Activated T-cell treated with anti-CD3 and anti-CD28 coated beads, Interleukin-2, amount 50 U/mL, for 4 hours (primary cell): ENCODE measurements at regions not wholly inside any gene's neighbourhood (a gene's known extent, or its start where the extent isn't known, plus 50 kb on each side); places are given as distances from the start of the nearest gene placed in this dataset.
"Not testable (repeated sequence)": the region's sequence is repeated elsewhere in the genome, so short reads cannot be mapped to it uniquely, and the experiment has no call there.

Experiments
- ATAC-seq, 2 donors: fragments of 200-7000 bp; cut with Tn5 transposase; one replicate each; pipeline ENCODE4 v1.10.0; 2021
- DNase-seq: peaks from one replicate; pipeline ENCODE4 v3.0.0-alpha.2; 2020
- H3K27me3 Mint-ChIP-seq: one replicate; pipeline ENCODE4 v1.8.0; 2021; ENCODE audit warnings: low read depth, mixed read lengths
- H3K36me3 Mint-ChIP-seq: one replicate; pipeline ENCODE4 v1.8.0; 2022; ENCODE audit warnings: mixed read lengths; ENCODE audit not compliant: insufficient read depth
- H3K4me1 Mint-ChIP-seq: one replicate; pipeline ENCODE4 v1.8.0; 2021; ENCODE audit warnings: low read depth, mixed read lengths
- H3K4me3 Mint-ChIP-seq: one replicate; pipeline ENCODE4 v1.8.0; 2021; ENCODE audit warnings: mild to moderate bottlenecking, moderate library complexity, mixed read lengths
- H3K9me3 Mint-ChIP-seq: one replicate; pipeline ENCODE4 v1.8.0; 2021; ENCODE audit warnings: mixed read lengths

DNA sequence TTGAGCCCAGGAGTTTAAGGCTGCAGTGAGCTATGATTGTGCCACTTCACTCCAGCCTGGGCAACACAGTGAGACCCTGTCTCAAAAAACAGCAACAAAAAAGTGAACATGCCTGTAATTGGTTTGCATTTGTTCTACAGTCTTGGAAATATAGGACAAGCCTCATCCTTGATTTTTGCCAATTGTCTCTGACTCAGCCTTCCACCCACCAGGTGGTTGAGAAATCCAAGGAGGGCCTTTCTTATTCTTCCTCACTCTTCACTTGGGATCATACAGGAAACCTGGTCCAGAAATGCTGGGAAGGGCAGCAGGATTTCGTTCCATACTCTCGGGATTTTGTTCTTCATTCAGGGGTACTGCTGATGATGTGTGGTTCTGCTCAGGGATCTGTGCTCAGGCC is 94.6 kb downstream of the CDC42EP3 start:
- DNase-seq (no peak), ATAC-seq (no peak)
- peaks cover 17% of the 10 kb centered on the region for H3K4me1 Mint-ChIP-seq
- H3K9me3 Mint-ChIP-seq, result peaks cover 3% of the 10 kb centered on the region
- H3K27me3 Mint-ChIP-seq, result no peaks in the 10 kb centered on the region
- H3K4me3 Mint-ChIP-seq, result no peak overlapping the region
- no peaks in the 10 kb centered on the region for H3K36me3 Mint-ChIP-seq

DNA sequence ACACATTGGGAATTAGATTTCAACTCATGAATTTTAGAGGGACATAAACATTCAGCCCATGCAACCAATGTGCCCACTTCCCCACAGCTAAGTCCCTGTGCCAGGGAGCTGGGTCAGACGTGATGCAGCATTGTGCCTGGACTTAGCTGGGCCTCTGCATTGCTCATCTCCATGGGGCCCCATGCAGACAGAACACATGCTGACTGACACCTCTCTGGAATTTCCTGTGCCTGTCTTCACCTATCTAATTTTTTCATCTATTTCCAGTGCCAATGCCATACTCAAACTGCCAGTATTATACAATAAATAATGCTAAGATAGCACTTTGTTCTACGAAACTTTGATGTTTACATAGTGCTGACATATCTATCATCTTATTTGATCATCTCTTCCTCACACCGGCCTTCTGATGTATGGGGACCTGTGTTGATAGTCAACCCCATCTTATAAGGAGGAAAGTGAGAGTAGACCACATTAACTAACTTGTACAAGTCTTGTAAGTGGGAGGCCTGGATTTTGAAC is 92.2 kb downstream of the CDC42EP3 start:
- no peaks in the 10 kb centered on the region for H3K27me3 Mint-ChIP-seq
- ATAC-seq, result no peak
- no peak overlapping the region for H3K4me3 Mint-ChIP-seq
- no peak for DNase-seq
- peaks cover 37% of the 10 kb centered on the region for H3K4me1 Mint-ChIP-seq
- H3K9me3 Mint-ChIP-seq, result peaks cover 3% of the 10 kb centered on the region
- H3K36me3 Mint-ChIP-seq, result no peaks in the 10 kb centered on the region

DNA sequence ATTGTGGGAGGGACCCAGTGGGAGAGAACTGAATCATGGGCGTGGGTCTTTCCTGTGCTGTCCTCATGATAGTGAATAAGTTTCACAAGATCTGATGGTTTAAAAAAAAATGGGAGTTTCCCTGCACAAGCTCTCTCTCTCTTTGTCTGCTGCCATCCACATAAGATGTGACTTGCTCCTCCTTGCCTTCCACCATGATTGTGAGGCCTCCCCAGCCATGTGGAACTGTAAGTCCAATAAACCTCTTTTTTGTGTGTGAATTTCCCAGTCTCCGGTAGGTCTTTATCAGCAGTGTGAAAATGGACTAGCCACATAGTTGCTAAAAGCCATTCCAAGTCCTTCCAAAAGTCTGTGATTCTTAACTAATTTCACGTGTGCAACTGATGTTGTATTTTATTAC is 91.5 kb downstream of the CDC42EP3 start:
- not testable (repeated sequence) for H3K36me3 Mint-ChIP-seq, H3K27me3 Mint-ChIP-seq, ATAC-seq, H3K9me3 Mint-ChIP-seq, DNase-seq, H3K4me3 Mint-ChIP-seq
- peaks cover 43% of the 10 kb centered on the region for H3K4me1 Mint-ChIP-seq

DNA sequence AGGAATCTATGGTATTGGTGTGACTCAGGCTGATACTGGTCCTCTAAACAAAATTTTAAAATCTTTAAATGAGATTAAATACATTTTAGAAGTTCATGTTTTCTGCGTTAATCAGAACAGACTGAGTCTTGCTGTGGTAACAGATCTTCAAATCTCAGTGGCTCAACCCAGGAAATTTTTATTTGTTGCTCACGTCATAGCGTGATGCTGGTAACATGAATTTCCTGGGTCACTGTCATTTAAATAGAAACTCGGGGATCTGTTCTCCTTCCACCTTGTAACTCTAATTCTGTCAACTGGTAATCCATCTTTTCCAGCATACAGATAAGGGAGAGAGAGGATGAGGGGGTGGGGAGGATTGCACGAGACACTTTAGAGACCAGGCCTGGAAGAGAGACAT is 90.0 kb downstream of the CDC42EP3 start:
- no peak for ATAC-seq
- H3K9me3 Mint-ChIP-seq, result peaks cover 3% of the 10 kb centered on the region
- H3K4me3 Mint-ChIP-seq, result no peak overlapping the region
- H3K27me3 Mint-ChIP-seq, result no peaks in the 10 kb centered on the region
- peaks cover 57% of the 10 kb centered on the region for H3K4me1 Mint-ChIP-seq
- no peaks in the 10 kb centered on the region for H3K36me3 Mint-ChIP-seq
- no peak for DNase-seq

DNA sequence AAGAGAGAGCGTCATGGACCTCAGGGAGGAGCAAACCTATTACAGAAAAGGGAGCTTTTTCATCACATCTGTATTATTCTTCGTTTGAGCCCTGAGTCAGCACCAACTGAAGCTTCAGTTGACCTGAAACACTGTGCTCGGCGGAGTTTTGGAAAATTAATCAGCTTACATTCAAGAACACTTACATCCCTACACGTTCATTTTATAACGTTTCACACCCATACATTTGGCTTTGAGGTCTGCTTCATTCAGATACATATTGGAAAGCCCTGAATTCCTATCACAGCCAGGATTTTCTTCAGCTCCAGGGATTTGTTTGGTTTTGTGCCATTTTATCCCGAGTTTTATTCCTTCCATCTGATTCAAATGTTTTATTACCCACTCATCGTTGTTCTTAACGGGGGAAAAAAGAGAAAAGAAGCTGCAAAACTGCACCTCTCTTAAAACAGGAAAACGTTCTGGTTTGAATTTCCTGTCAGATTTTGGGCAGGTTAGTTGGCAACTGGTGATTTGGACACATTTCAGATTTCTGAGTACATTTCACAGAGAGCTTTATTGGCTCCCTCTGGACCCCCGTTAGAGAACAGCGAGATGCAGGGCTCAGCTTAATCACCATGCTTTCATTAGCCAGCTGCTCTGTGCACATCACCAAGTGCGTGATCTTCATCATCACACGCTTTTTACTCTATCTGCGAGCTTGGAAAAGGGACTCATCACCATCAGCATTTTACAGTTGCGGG is 88.8 kb downstream of the CDC42EP3 start:
- H3K27me3 Mint-ChIP-seq, result no peaks in the 10 kb centered on the region
- DNase-seq (no peak), ATAC-seq (peak in 1 of 2 donors; percentile 4)
- H3K4me1 Mint-ChIP-seq, result peaks cover 69% of the 10 kb centered on the region
- H3K9me3 Mint-ChIP-seq, result peaks cover 3% of the 10 kb centered on the region
- H3K4me3 Mint-ChIP-seq, result peak overlapping the region; percentile 45
- no peaks in the 10 kb centered on the region for H3K36me3 Mint-ChIP-seq

DNA sequence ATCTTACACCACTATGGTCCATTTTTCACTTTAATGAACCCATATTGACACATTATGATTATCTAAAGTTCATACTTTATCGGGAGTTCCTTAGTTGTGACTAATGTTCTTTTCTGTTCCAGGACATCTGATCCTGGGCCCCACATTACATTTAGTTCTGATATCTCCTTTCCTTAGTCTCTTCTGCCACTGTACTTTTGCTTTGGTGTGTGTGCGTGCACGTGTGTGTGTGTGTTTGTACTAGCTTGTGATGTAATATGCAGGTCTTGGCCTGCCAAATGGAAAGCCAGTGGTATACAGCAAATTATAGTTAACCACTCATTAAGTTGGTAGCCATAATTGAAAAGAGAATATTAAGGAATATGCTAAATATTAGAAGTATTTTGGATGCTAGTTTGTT is 88.0 kb downstream of the CDC42EP3 start:
- H3K9me3 Mint-ChIP-seq, result peaks cover 3% of the 10 kb centered on the region
- H3K4me3 Mint-ChIP-seq, result no peak overlapping the region
- no peaks in the 10 kb centered on the region for H3K36me3 Mint-ChIP-seq
- DNase-seq, result no peak
- ATAC-seq, result no peak
- peaks cover 76% of the 10 kb centered on the region for H3K4me1 Mint-ChIP-seq
- H3K27me3 Mint-ChIP-seq, result no peaks in the 10 kb centered on the region

DNA sequence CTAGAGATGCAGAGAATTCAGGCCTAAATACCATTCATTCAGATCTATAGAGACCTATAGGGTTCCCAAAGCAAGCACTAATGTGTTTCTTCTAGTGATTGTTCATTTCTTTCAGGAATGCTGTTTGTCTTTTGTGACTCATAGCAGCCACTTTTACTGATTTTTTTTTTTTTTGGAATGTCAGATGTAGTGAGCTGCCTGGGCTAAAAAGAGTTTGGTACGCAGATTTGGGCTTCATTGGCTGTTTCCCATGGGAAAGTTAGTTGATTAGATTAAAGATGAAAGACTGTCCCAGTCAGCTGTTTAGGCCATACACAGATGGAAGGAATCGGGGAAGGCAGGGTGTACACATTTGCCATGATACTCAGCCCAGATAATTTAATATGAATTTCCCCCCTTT is 87.6 kb downstream of the CDC42EP3 start:
- Mint-ChIP-seq H3K27me3 (no peaks in the 10 kb centered on the region), H3K4me3 (no peak overlapping the region), H3K4me1 (peaks cover 81% of the 10 kb centered on the region), H3K36me3 (no peaks in the 10 kb centered on the region), H3K9me3 (peaks cover 3% of the 10 kb centered on the region)
- no peak for ATAC-seq
- DNase-seq, result no peak

DNA sequence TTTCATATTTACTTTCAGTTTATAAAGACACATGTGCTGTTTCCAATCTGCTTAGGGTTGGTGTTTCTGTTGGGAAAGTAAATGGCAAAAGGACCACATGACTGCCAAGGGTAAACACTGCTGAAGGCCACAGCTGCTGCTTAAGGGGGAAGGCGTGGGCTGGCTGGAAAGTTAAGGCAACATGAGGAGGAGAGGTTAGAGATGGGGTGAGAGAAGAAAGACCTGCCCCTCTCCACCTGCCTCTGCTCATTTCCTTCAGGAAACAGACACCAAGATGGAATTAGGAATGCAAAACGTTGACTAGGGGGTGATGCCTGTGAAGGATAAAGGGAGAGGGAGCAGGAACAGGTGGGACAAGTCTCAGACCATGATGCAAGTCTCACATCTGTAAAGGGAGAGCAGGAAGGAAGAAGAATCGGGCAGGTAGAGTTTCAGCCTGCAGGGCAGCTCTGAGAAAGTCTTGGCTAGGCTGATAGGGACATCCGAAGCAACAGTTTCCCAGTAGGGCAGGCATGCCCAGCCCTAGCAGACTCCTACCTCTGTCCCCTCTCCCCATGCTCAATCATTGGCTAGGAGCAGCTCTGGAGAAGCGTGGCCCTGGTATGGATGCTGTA is 86.0 kb downstream of the CDC42EP3 start:
- DNase-seq (peak; percentile 44), ATAC-seq (no peak)
- Mint-ChIP-seq H3K36me3 (no peaks in the 10 kb centered on the region), H3K27me3 (no peaks in the 10 kb centered on the region), H3K9me3 (no peaks in the 10 kb centered on the region), H3K4me3 (peak overlapping the region; percentile 68), H3K4me1 (peaks cover 89% of the 10 kb centered on the region)

DNA sequence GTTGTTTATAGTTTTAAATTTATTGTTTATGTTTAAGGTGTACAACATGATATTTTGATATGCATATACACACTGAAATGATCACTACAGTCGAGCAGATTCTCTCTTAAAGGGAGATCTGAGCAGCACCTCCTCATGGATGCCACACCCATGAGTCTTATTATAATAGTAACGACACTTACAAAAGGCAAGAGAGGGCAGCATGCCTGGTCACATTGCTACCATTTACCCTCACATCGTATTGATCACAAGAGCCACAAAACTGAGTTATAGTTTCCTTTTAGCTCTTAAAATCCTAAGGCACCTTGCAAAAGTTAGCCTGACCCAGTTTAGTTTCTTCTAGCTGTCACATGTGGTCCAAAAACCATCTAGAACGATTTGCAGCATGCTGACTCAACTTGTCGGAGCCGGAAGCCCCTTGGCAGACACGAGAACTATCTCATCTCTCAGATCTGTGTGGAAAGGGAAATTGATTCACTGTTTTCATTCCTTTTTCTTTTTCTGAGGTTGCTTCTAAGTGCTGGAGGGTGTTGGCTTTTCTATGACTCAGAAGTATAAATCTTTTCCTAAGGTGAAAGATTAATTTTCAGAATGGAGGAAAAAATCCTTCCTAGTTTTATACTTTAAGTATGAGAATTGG is 85.3 kb downstream of the CDC42EP3 start:
- Mint-ChIP-seq H3K9me3 (no peaks in the 10 kb centered on the region), H3K36me3 (no peaks in the 10 kb centered on the region), H3K4me1 (peaks cover 92% of the 10 kb centered on the region), H3K27me3 (no peaks in the 10 kb centered on the region), H3K4me3 (peak overlapping the region; percentile 48)
- ATAC-seq (peak; percentile 84 to 88), DNase-seq (peak; percentile 67)

DNA sequence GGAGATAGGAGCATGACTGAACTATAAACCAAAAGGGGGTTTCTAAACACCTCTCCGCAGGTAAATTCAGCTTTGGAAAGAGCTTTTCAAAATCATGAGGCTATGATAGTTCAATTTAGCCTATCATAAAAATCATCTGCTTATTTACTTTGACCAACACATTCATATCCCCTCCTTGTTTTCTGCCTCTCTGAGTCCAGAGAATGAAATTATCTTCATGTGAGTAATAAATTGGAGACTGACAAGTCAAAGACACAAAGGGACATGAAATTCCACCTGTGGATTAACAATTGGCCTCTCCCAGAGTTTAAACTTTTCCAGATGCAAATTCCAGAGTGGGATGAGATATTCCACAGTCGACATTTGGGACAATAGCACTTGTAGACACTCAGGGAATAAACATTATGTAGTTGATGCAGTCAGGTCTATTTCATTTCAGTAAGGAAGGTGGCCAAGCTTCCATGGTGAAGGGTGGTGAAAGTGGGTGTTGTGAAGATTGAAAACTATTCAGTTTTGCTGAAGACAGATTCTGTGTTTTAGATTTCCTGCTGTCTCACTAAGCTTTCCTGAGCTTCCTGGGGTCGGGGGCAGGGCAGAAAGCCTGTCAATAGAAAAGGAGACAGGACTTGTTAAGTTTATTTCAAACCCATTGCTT is 84.7 kb downstream of the CDC42EP3 start:
- no peaks in the 10 kb centered on the region for H3K9me3 Mint-ChIP-seq
- DNase-seq (no peak), ATAC-seq (peak in 1 of 2 donors; percentile 0)
- H3K27me3 Mint-ChIP-seq, result no peaks in the 10 kb centered on the region
- peaks cover 89% of the 10 kb centered on the region for H3K4me1 Mint-ChIP-seq
- H3K4me3 Mint-ChIP-seq, result peak overlapping the region; percentile 48
- no peaks in the 10 kb centered on the region for H3K36me3 Mint-ChIP-seq

DNA sequence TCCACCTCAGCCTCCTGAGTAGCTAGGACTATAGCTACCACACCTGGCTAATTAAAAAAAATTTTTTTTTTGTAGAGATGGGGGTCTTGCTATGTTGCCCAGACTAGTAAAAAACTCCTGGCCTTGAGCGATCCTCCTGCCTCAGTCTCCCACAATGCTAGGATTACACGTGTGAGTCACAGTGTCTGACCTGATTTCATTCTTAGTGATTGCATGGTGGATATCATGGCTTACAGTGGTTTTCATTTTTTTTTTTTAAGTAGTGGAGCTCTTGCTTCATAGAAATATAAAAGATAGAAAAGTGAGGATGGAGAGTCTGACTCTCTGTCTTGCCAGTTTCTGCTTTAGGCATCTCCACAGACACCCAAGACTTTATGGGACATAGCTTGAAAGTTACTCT is 83.6 kb downstream of the CDC42EP3 start:
- H3K9me3 Mint-ChIP-seq, result no peaks in the 10 kb centered on the region
- no peaks in the 10 kb centered on the region for H3K27me3 Mint-ChIP-seq
- ATAC-seq, result no peak
- H3K4me1 Mint-ChIP-seq, result peaks cover 84% of the 10 kb centered on the region
- no peak overlapping the region for H3K4me3 Mint-ChIP-seq
- no peaks in the 10 kb centered on the region for H3K36me3 Mint-ChIP-seq
- DNase-seq, result no peak

DNA sequence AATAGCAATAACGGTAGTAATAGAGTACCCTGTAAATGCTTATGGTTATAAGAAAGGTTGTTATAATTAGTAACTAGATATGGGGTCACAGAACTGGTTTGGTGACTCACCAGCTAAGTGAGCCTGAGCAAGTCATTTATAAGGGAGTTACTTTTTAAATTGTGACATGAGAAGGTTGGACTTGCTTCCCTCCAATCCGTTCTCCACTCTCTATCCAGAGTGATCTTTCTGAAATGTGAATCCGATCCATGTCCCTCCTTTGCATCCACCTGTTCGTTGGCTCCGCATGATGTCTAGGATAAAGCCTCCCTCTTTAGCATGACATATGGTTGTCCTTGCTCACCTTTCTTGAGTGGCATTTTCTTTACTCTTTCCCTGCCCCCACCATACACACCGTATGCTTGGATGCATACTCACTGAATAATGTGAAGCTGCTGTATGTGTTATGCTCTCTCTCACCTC is 83.1 kb downstream of the CDC42EP3 start:
- H3K4me3 Mint-ChIP-seq, result no peak overlapping the region
- DNase-seq (no peak), ATAC-seq (no peak)
- H3K4me1 Mint-ChIP-seq, result peaks cover 78% of the 10 kb centered on the region
- H3K36me3 Mint-ChIP-seq, result no peaks in the 10 kb centered on the region
- no peaks in the 10 kb centered on the region for H3K27me3 Mint-ChIP-seq
- H3K9me3 Mint-ChIP-seq, result no peaks in the 10 kb centered on the region

DNA sequence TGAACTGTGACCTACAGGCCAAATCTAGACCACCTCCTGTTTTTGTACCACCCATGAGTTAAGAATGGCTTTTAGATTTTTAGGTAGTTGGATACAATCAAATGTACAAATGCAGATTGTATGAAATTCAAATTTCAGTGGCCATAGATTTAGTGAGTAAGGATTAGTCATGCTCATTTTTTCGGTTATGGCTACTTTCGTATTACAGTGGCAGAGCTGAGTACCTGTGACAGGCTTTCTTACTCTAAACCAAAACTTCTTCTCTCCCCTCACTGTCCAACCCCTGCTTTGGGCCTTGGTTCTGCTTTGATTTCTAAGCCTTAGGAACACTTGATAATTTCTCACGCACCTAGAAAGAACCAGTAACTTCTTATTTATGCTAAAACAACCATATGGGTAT is 82.1 kb downstream of the CDC42EP3 start:
- peak; percentile 53 to 57 for ATAC-seq
- H3K4me1 Mint-ChIP-seq, result peaks cover 69% of the 10 kb centered on the region
- no peak overlapping the region for H3K4me3 Mint-ChIP-seq
- H3K36me3 Mint-ChIP-seq, result no peaks in the 10 kb centered on the region
- no peaks in the 10 kb centered on the region for H3K27me3 Mint-ChIP-seq
- H3K9me3 Mint-ChIP-seq, result no peaks in the 10 kb centered on the region
- DNase-seq, result no peak

DNA sequence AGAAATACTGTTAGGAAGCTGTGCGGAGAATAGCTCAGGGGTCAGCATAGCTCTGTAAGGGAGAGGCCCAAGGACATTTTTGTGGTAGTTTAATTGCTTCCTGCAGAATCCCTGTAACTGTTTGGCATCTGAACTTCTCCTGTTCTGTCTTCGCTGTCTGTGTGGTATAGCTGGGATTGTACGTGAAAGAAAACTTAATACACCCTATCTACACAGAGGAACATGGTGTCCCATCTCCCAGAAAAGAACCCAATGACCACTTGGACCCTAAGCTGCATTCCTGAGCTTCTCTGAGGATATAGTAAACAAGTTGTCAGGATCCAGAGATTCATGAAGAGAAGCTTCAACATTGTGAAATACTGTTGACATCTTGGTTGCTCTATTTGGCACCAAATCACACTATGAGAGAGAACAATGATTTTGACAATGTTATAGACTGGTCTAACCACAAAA is 81.3 kb downstream of the CDC42EP3 start:
- ATAC-seq, result no peak
- no peak for DNase-seq
- Mint-ChIP-seq H3K4me3 (no peak overlapping the region), H3K27me3 (no peaks in the 10 kb centered on the region), H3K36me3 (no peaks in the 10 kb centered on the region), H3K4me1 (peaks cover 62% of the 10 kb centered on the region), H3K9me3 (no peaks in the 10 kb centered on the region)
